G401 (cell line): ENCODE measurements at regions not wholly inside any gene's neighbourhood (a gene's known extent, or its start where the extent isn't known, plus 50 kb on each side); places are given as distances from the start of the nearest gene placed in this dataset.

Experiments
- DNase-seq: peaks from one replicate; pipeline ENCODE4 v3.0.0-alpha.2; 2015; ENCODE audit warnings: low spot score
- in situ Hi-C: cut with HindIII; loops from 2 replicates; pipeline ENCODE4 v1.10.0; 2016; ENCODE audit warnings: low sequenced_read_pairs, mixed read lengths

- in situ Hi-C loops, result no loop called here
- DNase-seq, result no peak
Measured at GRCh38 chr1:163912170-163912884, 590.6 kb downstream of the NUF2 start.

- no peak for DNase-seq
- in situ Hi-C loops, result no loop called here
Measured at GRCh38 chr1:163914785-163915413, 593.1 kb downstream of the NUF2 start.

GRCh38 chr1:163922743-163923201 lies 601.0 kb downstream of the NUF2 start:
- in situ Hi-C loops, result no loop called here
- DNase-seq, result no peak

- DNase-seq, result no peak
- in situ Hi-C loops, result no loop called here
Measured at GRCh38 chr1:163924041-163924440, 602.3 kb downstream of the NUF2 start.

GRCh38 chr1:163927493-163927892 lies 605.7 kb downstream of the NUF2 start:
- in situ Hi-C loops, result no loop called here

GRCh38 chr1:163928069-163928468 lies 606.3 kb downstream of the NUF2 start:
- in situ Hi-C loops, result no loop called here
- DNase-seq, result no peak

More at GRCh38 chr1:163927493-163927892, 605.7 kb downstream of the NUF2 start:
- DNase-seq, result no peak

- in situ Hi-C loops, result no loop called here
- DNase-seq, result no peak
Measured at GRCh38 chr1:163928651-163929050, 606.9 kb downstream of the NUF2 start.

- in situ Hi-C loops, result no loop called here
- DNase-seq, result no peak
Measured at GRCh38 chr1:163932901-163933300, 611.1 kb downstream of the NUF2 start.

GRCh38 chr1:163933437-163933836 lies 611.7 kb downstream of the NUF2 start:
- in situ Hi-C loops, result no loop called here
- no peak for DNase-seq

- DNase-seq, result no peak
- in situ Hi-C loops, result no loop called here
Measured at GRCh38 chr1:163935738-163936374, 614.1 kb downstream of the NUF2 start.

GRCh38 chr1:163959622-163960021 lies 599.4 kb upstream of the PBX1 start:
- DNase-seq, result no peak
- in situ Hi-C loops, result no loop called here

- in situ Hi-C loops, result no loop called here
- no peak for DNase-seq
Measured at GRCh38 chr1:163970151-163970550, 588.8 kb upstream of the PBX1 start.

- in situ Hi-C loops, result no loop called here
- DNase-seq, result no peak
Measured at GRCh38 chr1:163970699-163971098, 588.3 kb upstream of the PBX1 start.

GRCh38 chr1:163973586-163973985 lies 585.4 kb upstream of the PBX1 start:
- in situ Hi-C loops, result no loop called here
- no peak for DNase-seq

- in situ Hi-C loops, result no loop called here
- DNase-seq, result no peak
Measured at GRCh38 chr1:163974120-163974519, 584.9 kb upstream of the PBX1 start.

- in situ Hi-C loops, result no loop called here
- no peak for DNase-seq
Measured at GRCh38 chr1:163980394-163980793, 578.6 kb upstream of the PBX1 start.

GRCh38 chr1:163981500-163982030 lies 577.4 kb upstream of the PBX1 start:
- no peak for DNase-seq
- in situ Hi-C loops, result no loop called here

GRCh38 chr1:163983097-163983496 lies 575.9 kb upstream of the PBX1 start:
- in situ Hi-C loops, result no loop called here
- no peak for DNase-seq

- DNase-seq, result no peak
- in situ Hi-C loops, result no loop called here
Measured at GRCh38 chr1:163985700-163986099, 573.3 kb upstream of the PBX1 start.

GRCh38 chr1:163999131-163999530 lies 559.9 kb upstream of the PBX1 start:
- DNase-seq, result no peak
- in situ Hi-C loops, result no loop called here
